GM23338 (cell line): ENCODE measurements at regions not wholly inside any gene's neighbourhood (a gene's known extent, or its start where the extent isn't known, plus 50 kb on each side); places are given as distances from the start of the nearest gene placed in this dataset.

Source experiments
- ATAC-seq: fragments of 200-7000 bp; cut with Tn5 transposase; 3 replicates; pipeline ENCODE4 v1.9.1; 2020
- DNase-seq: peaks from one replicate; pipeline ENCODE4 v3.0.0-alpha.2; 2015; ENCODE audit warnings: low spot score
- H2AFZ ChIP-seq: fragments of 200-600 bp; sonication (generic); 2 replicates; pipeline ENCODE4 v1.8.0; 2016; ENCODE audit warnings: antibody characterized with exemption, mild to moderate bottlenecking, moderate library complexity
- H3F3A ChIP-seq: fragments of 200-600 bp; sonication (generic); replicated peaks from 2 replicates; pipeline ENCODE4 v1.8.0; 2017; ENCODE audit warnings: antibody characterized with exemption, mixed run types, low read depth
- H3K27ac ChIP-seq: fragments of 200-600 bp; sonication (generic); 2 replicates; pipeline ENCODE4 v1.6.1; 2016; ENCODE audit warnings: low read depth
- H3K27me3 ChIP-seq: fragments of 200-600 bp; sonication (generic); 2 replicates; pipeline ENCODE4 v1.8.0; 2016; ENCODE audit warnings: mild to moderate bottlenecking, mixed run types, moderate library complexity; ENCODE audit not compliant: insufficient read depth
- H3K36me3 ChIP-seq: fragments of 200-600 bp; sonication (generic); 2 replicates; pipeline ENCODE4 v1.8.0; 2016; ENCODE audit warnings: mild to moderate bottlenecking; ENCODE audit not compliant: insufficient read depth
- H3K4me1 ChIP-seq: fragments of 200-600 bp; sonication (generic); 2 replicates; pipeline ENCODE4 v1.8.0; 2016; ENCODE audit warnings: mild to moderate bottlenecking, moderate library complexity; ENCODE audit not compliant: insufficient read depth
- H3K4me2 ChIP-seq: fragments of 200-600 bp; sonication (generic); 2 replicates; pipeline ENCODE4 v1.7.1; 2017; ENCODE audit warnings: mixed run types
- H3K4me3 ChIP-seq: fragments of 200-600 bp; sonication (generic); 2 replicates; pipeline ENCODE4 v1.6.1; 2016; ENCODE audit warnings: mixed run types
- H3K79me2 ChIP-seq: fragments of 200-600 bp; sonication (generic); replicated peaks from 2 replicates; pipeline ENCODE4 v1.8.0; 2017; ENCODE audit warnings: mild to moderate bottlenecking; ENCODE audit not compliant: insufficient read depth
- H3K9me2 ChIP-seq: fragments of 200-600 bp; sonication (generic); 2 replicates; pipeline ENCODE4 v1.8.0; 2017; ENCODE audit not compliant: insufficient read depth
- H4K20me1 ChIP-seq: fragments of 200-600 bp; sonication (generic); replicated peaks from 2 replicates; pipeline ENCODE4 v1.8.0; 2017; ENCODE audit warnings: mild to moderate bottlenecking; ENCODE audit not compliant: insufficient read depth
- H3K27ac Mint-ChIP-seq: 2 replicates; pipeline ENCODE4 v1.8.0; 2020; ENCODE audit warnings: inconsistent platforms, mild to moderate bottlenecking, moderate library complexity, mixed read lengths
- H3K27me3 Mint-ChIP-seq: 3 replicates; pipeline ENCODE4 v1.8.0; 2022; ENCODE audit warnings: low read depth, mild to moderate bottlenecking, moderate library complexity, mixed read lengths, inconsistent platforms; ENCODE audit not compliant: insufficient read depth, poor library complexity
- H3K36me3 Mint-ChIP-seq: 3 replicates; pipeline ENCODE4 v1.8.0; 2021; ENCODE audit warnings: low read depth, mild to moderate bottlenecking, inconsistent platforms, moderate library complexity, mixed read lengths
- H3K4me1 Mint-ChIP-seq: 3 replicates; pipeline ENCODE4 v1.8.0; 2020; ENCODE audit warnings: mild to moderate bottlenecking, inconsistent platforms, mixed read lengths
- H3K4me3 Mint-ChIP-seq: 3 replicates; pipeline ENCODE4 v1.8.0; 2021; ENCODE audit warnings: moderate library complexity, mild to moderate bottlenecking, inconsistent platforms, mixed read lengths
- H3K9me3 Mint-ChIP-seq: 3 replicates; pipeline ENCODE4 v1.8.0; 2020; ENCODE audit warnings: moderate library complexity, mild to moderate bottlenecking, inconsistent platforms, mixed read lengths
- CREB1 ChIP-seq: fragments of 250-450 bp; sonication (Bioruptor Pico); IDR thresholded peaks from 2 replicates; pipeline ENCODE4 v1.5.0; 2020; ENCODE audit warnings: low read depth, mild to moderate bottlenecking, moderate library complexity
- ETS1 ChIP-seq: IDR thresholded peaks from 2 replicates; pipeline ENCODE4 v1.6.1; 2016; ENCODE audit warnings: antibody characterized with exemption
- EZH2 ChIP-seq: fragments of 200-600 bp; sonication (generic); IDR thresholded peaks from one replicate; pipeline ENCODE4 v1.8.0; 2017; ENCODE audit warnings: antibody characterized with exemption, mild to moderate bottlenecking, low read depth; ENCODE audit not compliant: unreplicated experiment
- EZH2phosphoT487 ChIP-seq: fragments of 200-600 bp; sonication (generic); IDR thresholded peaks from one replicate; pipeline ENCODE4 v1.8.1; 2018; ENCODE audit warnings: antibody characterized with exemption; ENCODE audit not compliant: unreplicated experiment
- JUNB ChIP-seq: IDR thresholded peaks from one replicate; pipeline ENCODE4 v1.6.1; 2016; ENCODE audit warnings: antibody characterized with exemption; ENCODE audit not compliant: unreplicated experiment
- NANOG ChIP-seq: IDR thresholded peaks from 2 replicates; pipeline ENCODE4 v1.6.1; 2016; ENCODE audit warnings: antibody characterized with exemption, borderline replicate concordance
- POLR2AphosphoS5 ChIP-seq: IDR thresholded peaks from 2 replicates; pipeline ENCODE4 v1.6.1; 2016; ENCODE audit warnings: antibody characterized with exemption, low read depth
- REST ChIP-seq: IDR thresholded peaks from one replicate; pipeline ENCODE4 v1.6.1; 2018; ENCODE audit warnings: antibody characterized with exemption; ENCODE audit not compliant: unreplicated experiment
- STAT1 ChIP-seq: IDR thresholded peaks from one replicate; pipeline ENCODE4 v1.6.1; 2016; ENCODE audit warnings: antibody characterized with exemption; ENCODE audit not compliant: unreplicated experiment
- ZNF114 ChIP-seq: fragments of 250-450 bp; sonication (Bioruptor Pico); IDR thresholded peaks from 2 replicates; pipeline ENCODE4 v1.5.0; 2020; ENCODE audit warnings: mild to moderate bottlenecking, moderate library complexity
- ZNF331 ChIP-seq: fragments of 250-450 bp; sonication (Bioruptor Pico); IDR thresholded peaks from 2 replicates; pipeline ENCODE4 v1.5.0; 2020; ENCODE audit warnings: low read depth, mild to moderate bottlenecking, moderate library complexity
- ZNF462 ChIP-seq: fragments of 250-450 bp; sonication (Bioruptor Pico); IDR thresholded peaks from 2 replicates; pipeline ENCODE4 v1.5.0; 2020; ENCODE audit warnings: mild to moderate bottlenecking, moderate library complexity
- TF ChIP-seq, protein P1 (sequence below), 2 experiments: fragments of 200-600 bp in 1 of 2; sonication (generic) in 1 of 2; conservative IDR thresholded peaks; 2 replicates each; pipeline versions ENCODE4 v1.5.1 to v1.6.1; 2016 to 2017; ENCODE audit warnings: antibody characterized with exemption in 2 of 2, low read depth in 2 of 2, mild to moderate bottlenecking in 2 of 2, moderate library complexity in 1 of 2

GRCh38 chr4:179634862-179635261 is 2192.6 kb upstream of the AGA start:
- Histone ChIP-seq H2AFZ (no peak overlapping the region), H3K79me2 (no peaks in the 10 kb centered on the region), H3K4me2 (no peak overlapping the region)

More at GRCh38 chr4:179634862-179635261, 2192.6 kb upstream of the AGA start:
- TF ChIP-seq, protein P1, sequence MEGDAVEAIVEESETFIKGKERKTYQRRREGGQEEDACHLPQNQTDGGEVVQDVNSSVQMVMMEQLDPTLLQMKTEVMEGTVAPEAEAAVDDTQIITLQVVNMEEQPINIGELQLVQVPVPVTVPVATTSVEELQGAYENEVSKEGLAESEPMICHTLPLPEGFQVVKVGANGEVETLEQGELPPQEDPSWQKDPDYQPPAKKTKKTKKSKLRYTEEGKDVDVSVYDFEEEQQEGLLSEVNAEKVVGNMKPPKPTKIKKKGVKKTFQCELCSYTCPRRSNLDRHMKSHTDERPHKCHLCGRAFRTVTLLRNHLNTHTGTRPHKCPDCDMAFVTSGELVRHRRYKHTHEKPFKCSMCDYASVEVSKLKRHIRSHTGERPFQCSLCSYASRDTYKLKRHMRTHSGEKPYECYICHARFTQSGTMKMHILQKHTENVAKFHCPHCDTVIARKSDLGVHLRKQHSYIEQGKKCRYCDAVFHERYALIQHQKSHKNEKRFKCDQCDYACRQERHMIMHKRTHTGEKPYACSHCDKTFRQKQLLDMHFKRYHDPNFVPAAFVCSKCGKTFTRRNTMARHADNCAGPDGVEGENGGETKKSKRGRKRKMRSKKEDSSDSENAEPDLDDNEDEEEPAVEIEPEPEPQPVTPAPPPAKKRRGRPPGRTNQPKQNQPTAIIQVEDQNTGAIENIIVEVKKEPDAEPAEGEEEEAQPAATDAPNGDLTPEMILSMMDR (conservative IDR thresholded peaks at IDR 0.05; ENCODE audit: low read depth in 2 of 2) = no peak
- TF ChIP-seq NANOG (no peak), EZH2phosphoT487 (no peak), EZH2 (no peak), ZNF331 (CRISPR knock-in tag) (no peak), STAT1 (no peak), ZNF114 (CRISPR knock-in tag) (no peak), ZNF462 (CRISPR knock-in tag) (no peak), REST (no peak), JUNB (no peak), CREB1 (CRISPR knock-in tag) (no peak), ETS1 (no peak), POLR2AphosphoS5 (no peak)
- DNase-seq = no peak
- ATAC-seq = no peak
- no peak overlapping the region for H3K4me3 Mint-ChIP-seq
- H3K4me1 ChIP-seq = no peaks in the 10 kb centered on the region
- no peaks in the 10 kb centered on the region for H3K4me1 Mint-ChIP-seq
- peaks cover 10% of the 10 kb centered on the region for H3K36me3 ChIP-seq
- H3K27ac ChIP-seq = no peak overlapping the region
- H3K4me3 ChIP-seq = no peak overlapping the region
- no peaks in the 10 kb centered on the region for H3F3A ChIP-seq
- no peaks in the 10 kb centered on the region for H3K27me3 Mint-ChIP-seq
- no peak overlapping the region for H3K27ac Mint-ChIP-seq
- H3K9me2 ChIP-seq = no peaks in the 10 kb centered on the region; the same call in 1 of the 2 replicates
- no peaks in the 10 kb centered on the region for H3K27me3 ChIP-seq
- H4K20me1 ChIP-seq = no peaks in the 10 kb centered on the region
- peaks cover 26% of the 10 kb centered on the region; the same call in 2 of the 3 replicates for H3K36me3 Mint-ChIP-seq
- peaks cover 37% of the 10 kb centered on the region for H3K9me3 Mint-ChIP-seq
